Lung (tissue), 11 donors: ENCODE measurements at regions not wholly inside any gene's neighbourhood (a gene's known extent, or its start where the extent isn't known, plus 50 kb on each side); places are given as distances from the start of the nearest gene placed in this dataset.

ENCODE experiments used
- ATAC-seq: fragments of 200-7000 bp; cut with Tn5 transposase; one replicate; pipeline ENCODE4 v1.9.1; 2020; ENCODE audit warnings: moderate number of reproducible peaks; ENCODE audit not compliant: insufficient read depth, low FRiP score
- DNase-seq, 3 donors: peaks; one replicate each; pipeline ENCODE4 v3.0.0-alpha.2; 2013 to 2017
- H3K27ac ChIP-seq, 2 donors: one replicate each; pipeline ENCODE4 v1.5.1; 2013; ENCODE audit warnings: mild to moderate bottlenecking in 2 of 2, moderate library complexity in 2 of 2, control low read depth in 1 of 2, inconsistent platforms in 1 of 2, low read depth in 1 of 2, low read length in 1 of 2
- H3K27me3 ChIP-seq, 3 donors: one replicate each; pipeline ENCODE4 v1.5.1; 2013; ENCODE audit warnings: low read length in 2 of 3; ENCODE audit not compliant: control insufficient read depth in 3 of 3, insufficient read depth in 3 of 3
- H3K36me3 ChIP-seq, 4 donors: one replicate each; pipeline ENCODE4 v1.5.1; 2013; ENCODE audit warnings: low read length in 4 of 4, mild to moderate bottlenecking in 1 of 4, moderate library complexity in 1 of 4; ENCODE audit not compliant: control insufficient read depth in 4 of 4, insufficient read depth in 4 of 4
- H3K4me1 ChIP-seq, 5 donors: one replicate each; pipeline ENCODE4 v1.5.1; 2013; ENCODE audit warnings: low read length in 5 of 5, mild to moderate bottlenecking in 2 of 5, moderate library complexity in 1 of 5; ENCODE audit not compliant: control insufficient read depth in 5 of 5, insufficient read depth in 5 of 5
- H3K4me3 ChIP-seq: one replicate; pipeline ENCODE4 v1.5.1; 2013; ENCODE audit warnings: mild to moderate bottlenecking, control low read depth, moderate library complexity
- H3K9ac ChIP-seq, 2 donors: one replicate each; pipeline ENCODE4 v1.5.1; 2013; ENCODE audit warnings: low read length in 2 of 2, control low read depth in 1 of 2; ENCODE audit not compliant: insufficient read depth in 1 of 2
- H3K9me3 ChIP-seq, 4 donors: one replicate each; pipeline ENCODE4 v1.5.1; 2013; ENCODE audit warnings: low read length in 3 of 4, mild to moderate bottlenecking in 1 of 4, moderate library complexity in 1 of 4; ENCODE audit not compliant: control insufficient read depth in 4 of 4, insufficient read depth in 3 of 4
- WGBS, 2 donors: extraction: QIAGEN DNeasy Blood & Tissue Kit; methylation state at CpG; one replicate each; pipeline ENCODE4 v1.1.7; 2013; 5-methylcytosine and 5-hydroxymethylcytosine counted together
- TF ChIP-seq, protein P1 (sequence below): IDR thresholded peaks from 2 replicates; pipeline ENCODE4 v1.5.1; 2012; ENCODE audit warnings: mild to moderate bottlenecking; ENCODE audit errors: control extremely low read depth, extremely low read depth
- donor health status: control.
- donor health status: control.
- donor health status: Bipolar disorder and iron deficiency.
- donor health status: healthy.
- donor health status: DM: yes; HTN: yes; CAD: no.

DNA sequence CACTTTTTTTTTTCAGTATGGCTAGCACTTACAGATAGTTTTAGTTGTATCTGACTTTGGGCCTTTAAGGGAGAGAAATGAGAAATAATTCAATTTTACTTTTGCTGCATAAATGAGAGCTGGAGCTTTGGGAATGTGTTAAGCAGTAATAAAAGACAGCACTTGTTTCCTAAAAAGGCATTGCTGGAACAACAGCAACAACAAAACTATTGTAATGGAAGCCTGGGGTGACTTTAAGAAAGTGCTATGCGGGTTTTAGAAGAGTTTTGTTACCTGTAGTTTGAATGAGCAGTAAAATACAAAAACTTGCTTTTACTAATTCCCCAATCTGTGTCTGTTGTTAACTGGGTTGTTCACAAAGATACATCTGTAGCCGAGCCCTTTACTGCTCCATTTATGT, 774.0 kb upstream of the ARPP21 start:
- TF ChIP-seq, protein P1, sequence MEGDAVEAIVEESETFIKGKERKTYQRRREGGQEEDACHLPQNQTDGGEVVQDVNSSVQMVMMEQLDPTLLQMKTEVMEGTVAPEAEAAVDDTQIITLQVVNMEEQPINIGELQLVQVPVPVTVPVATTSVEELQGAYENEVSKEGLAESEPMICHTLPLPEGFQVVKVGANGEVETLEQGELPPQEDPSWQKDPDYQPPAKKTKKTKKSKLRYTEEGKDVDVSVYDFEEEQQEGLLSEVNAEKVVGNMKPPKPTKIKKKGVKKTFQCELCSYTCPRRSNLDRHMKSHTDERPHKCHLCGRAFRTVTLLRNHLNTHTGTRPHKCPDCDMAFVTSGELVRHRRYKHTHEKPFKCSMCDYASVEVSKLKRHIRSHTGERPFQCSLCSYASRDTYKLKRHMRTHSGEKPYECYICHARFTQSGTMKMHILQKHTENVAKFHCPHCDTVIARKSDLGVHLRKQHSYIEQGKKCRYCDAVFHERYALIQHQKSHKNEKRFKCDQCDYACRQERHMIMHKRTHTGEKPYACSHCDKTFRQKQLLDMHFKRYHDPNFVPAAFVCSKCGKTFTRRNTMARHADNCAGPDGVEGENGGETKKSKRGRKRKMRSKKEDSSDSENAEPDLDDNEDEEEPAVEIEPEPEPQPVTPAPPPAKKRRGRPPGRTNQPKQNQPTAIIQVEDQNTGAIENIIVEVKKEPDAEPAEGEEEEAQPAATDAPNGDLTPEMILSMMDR, result no peak
- Histone ChIP-seq H3K9ac (no peak overlapping the region), H3K4me1 (no peaks in the 10 kb centered on the region), H3K27ac (no peak overlapping the region), H3K9me3 (no peaks in the 10 kb centered on the region), H3K27me3 (no peaks in the 10 kb centered on the region), H3K36me3 (no peaks in the 10 kb centered on the region), H3K4me3 (no peak overlapping the region)
- 91 to 97% methylated on average over 2 of the region's 2 CpGs for WGBS, 2 donors
- ATAC-seq (no peak), DNase-seq (no peak)

DNA sequence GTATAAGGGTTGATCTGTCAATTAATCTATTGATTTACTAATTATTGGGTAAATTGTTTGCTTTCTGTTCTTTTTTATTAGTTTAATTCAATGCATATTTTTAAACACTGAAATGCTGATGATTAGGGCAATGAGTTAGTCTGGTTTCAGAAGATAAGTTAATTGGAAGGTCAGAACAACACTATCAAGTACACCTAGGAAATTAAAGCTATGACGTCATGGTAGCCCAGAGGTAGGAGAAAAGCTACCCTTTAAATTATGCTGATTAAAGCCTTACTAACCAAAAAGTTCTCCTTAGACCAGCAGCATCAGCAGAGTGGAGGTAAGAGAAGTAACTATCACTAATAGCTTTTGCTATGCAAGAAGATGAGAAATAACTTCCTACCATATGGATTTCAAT, 770.4 kb upstream of the ARPP21 start:
- no peak for DNase-seq
- Histone ChIP-seq H3K27me3 (no peaks in the 10 kb centered on the region), H3K4me1 (no peaks in the 10 kb centered on the region), H3K9ac (no peak overlapping the region), H3K4me3 (no peak overlapping the region), H3K36me3 (no peaks in the 10 kb centered on the region), H3K9me3 (no peaks in the 10 kb centered on the region), H3K27ac (no peak overlapping the region)
- no peak for ATAC-seq
- WGBS, 2 donors, result 84 to 88% methylated on average over 1 of the region's 1 CpG
- TF ChIP-seq, protein P1, result no peak

DNA sequence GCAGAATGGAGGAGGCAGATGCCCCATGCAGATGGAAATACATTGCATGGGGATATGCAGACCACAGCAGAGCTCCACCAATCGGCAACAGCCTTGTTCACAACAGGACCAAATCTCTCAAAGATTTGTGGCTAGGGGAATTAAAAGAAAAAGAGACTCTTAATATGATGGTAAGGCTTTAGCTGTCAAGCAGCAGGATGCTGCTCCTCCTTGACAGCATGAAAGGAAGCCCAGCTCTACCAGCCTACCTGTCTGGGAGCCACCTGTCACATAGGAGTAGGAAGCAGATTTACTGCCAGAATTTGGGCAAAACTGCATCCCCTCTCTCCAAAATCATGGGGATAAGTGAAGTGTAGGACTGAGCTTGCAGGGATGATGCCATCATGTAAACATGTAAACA, 769.6 kb upstream of the ARPP21 start:
- no peaks in the 10 kb centered on the region for H3K9me3 ChIP-seq
- ATAC-seq (no peak), DNase-seq (no peak)
- no peak overlapping the region for H3K27ac ChIP-seq
- no peak overlapping the region for H3K4me3 ChIP-seq
- H3K27me3 ChIP-seq, result no peaks in the 10 kb centered on the region
- WGBS, 2 donors, result 90 to 95% methylated on average over 1 of the region's 1 CpG
- H3K4me1 ChIP-seq, result no peaks in the 10 kb centered on the region
- no peak overlapping the region for H3K9ac ChIP-seq
- no peaks in the 10 kb centered on the region for H3K36me3 ChIP-seq
- TF ChIP-seq, protein P1, result no peak

DNA sequence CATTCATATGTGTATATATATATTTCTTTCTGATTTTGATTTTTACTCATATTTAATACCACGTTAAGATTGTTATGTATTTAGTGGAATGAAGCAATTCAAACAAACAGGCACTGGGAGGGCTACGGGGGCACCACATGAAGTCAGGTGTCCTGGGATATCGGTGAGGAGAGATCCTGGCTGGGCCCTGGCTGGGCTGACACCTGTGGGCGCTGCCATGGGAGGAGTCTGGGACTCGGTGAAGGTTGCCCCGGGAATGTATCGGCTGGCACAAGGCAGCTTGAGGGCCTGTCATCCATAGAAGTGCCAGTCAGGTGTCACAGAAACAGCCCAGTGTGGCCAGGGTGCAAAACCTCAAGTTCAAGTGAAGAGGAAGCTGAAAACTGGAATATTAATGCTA, 766.9 kb upstream of the ARPP21 start:
- ATAC-seq (no peak), DNase-seq (no peak)
- no peaks in the 10 kb centered on the region for H3K4me1 ChIP-seq
- no peak overlapping the region for H3K27ac ChIP-seq
- no peaks in the 10 kb centered on the region for H3K36me3 ChIP-seq
- TF ChIP-seq, protein P1, result no peak
- no peaks in the 10 kb centered on the region for H3K27me3 ChIP-seq
- no peak overlapping the region for H3K4me3 ChIP-seq
- WGBS, 2 donors, result 88 to 93% methylated on average over 7 of the region's 7 CpGs
- no peaks in the 10 kb centered on the region for H3K9me3 ChIP-seq
- H3K9ac ChIP-seq, result no peak overlapping the region
